Endothelial cell of umbilical vein (primary cell): ENCODE measurements at regions not wholly inside any gene's neighbourhood (a gene's known extent, or its start where the extent isn't known, plus 50 kb on each side); places are given as distances from the start of the nearest gene placed in this dataset.

Source experiments
- BruUV-seq: library from RNA; stranded (reverse); fragments of 400-500 nt; replicated peaks from 2 replicates; lab custom pipeline; 2021; lab: Mats Ljungman, UMichigan
- CTCF ChIA-PET: fragments of 300-600, 350-600 bp; sonication (Branson Sonifier 250); formaldehyde crosslinking; loops from one replicate; lab custom pipeline; 2021; ENCODE audit warnings: antibody characterized with exemption, inconsistent platforms; lab: Charles Lee
- POLR2A ChIA-PET: fragments of 300-600, 350-600 bp; sonication (Branson Sonifier 250); formaldehyde crosslinking; loops from one replicate; lab custom pipeline; 2021; ENCODE audit warnings: antibody characterized with exemption, inconsistent platforms; lab: Charles Lee
- DNase-seq: peaks from one replicate; pipeline ENCODE4 v3.0.0-alpha.2; 2011; ENCODE audit warnings: low read depth, low spot score
- FAIRE-seq: peaks from 2 replicates; lab custom pipeline; 2011; peaks lifted over from hg19 to GRCh38; lab: Jason Lieb, UNC
- H2AFZ ChIP-seq: 2 replicates; pipeline ENCODE4 v1.6.0; 2012; ENCODE audit warnings: low read depth, low read length, control low read depth, inconsistent platforms
- H3K27ac ChIP-seq: 2 replicates; pipeline ENCODE4 v1.5.1; 2011; ENCODE audit warnings: low read depth, mild to moderate bottlenecking, control low read depth, low read length, moderate library complexity; ENCODE audit not compliant: insufficient read depth
- H3K27me3 ChIP-seq, 2 experiments: 2 replicates each; pipeline versions ENCODE4 v1.6.0 to v1.6.1; 2011; ENCODE audit warnings: low read length in 2 of 2, mixed read lengths in 1 of 2; ENCODE audit not compliant: control insufficient read depth in 2 of 2, insufficient read depth in 2 of 2
- H3K36me3 ChIP-seq, 2 experiments: 2 replicates in 1 of 2; 3 replicates in 1 of 2; pipeline ENCODE4 v1.5.1; 2011; ENCODE audit warnings: low read length in 2 of 2, mild to moderate bottlenecking in 1 of 2, moderate library complexity in 1 of 2; ENCODE audit not compliant: control insufficient read depth in 2 of 2, insufficient read depth in 2 of 2; ENCODE audit errors: extremely low read depth in 1 of 2
- H3K4me1 ChIP-seq: 3 replicates; pipeline ENCODE4 v1.5.1; 2011; ENCODE audit warnings: mild to moderate bottlenecking, low read length; ENCODE audit not compliant: control insufficient read depth, insufficient read depth; ENCODE audit errors: extremely low read depth
- H3K4me2 ChIP-seq: 2 replicates; pipeline ENCODE4 v1.6.1; 2011; ENCODE audit warnings: low read length, control low read depth, mixed read lengths; ENCODE audit not compliant: insufficient read depth
- H3K4me3 ChIP-seq, 3 experiments: fragments of 200-600 bp in 1 of 3; sonication (generic), shearing (Covaris generic) in 1 of 3; replicated peaks in 1 of 3; 2 replicates each; pipeline ENCODE4 v1.5.1; 2011 to 2016; ENCODE audit warnings: control low read depth in 3 of 3, low read length in 3 of 3, mild to moderate bottlenecking in 2 of 3, inconsistent platforms in 1 of 3, low read depth in 1 of 3, moderate library complexity in 1 of 3; ENCODE audit not compliant: insufficient read depth in 1 of 3
- H3K79me2 ChIP-seq: 2 replicates; pipeline ENCODE4 v1.6.0; 2012; ENCODE audit warnings: low read length, inconsistent platforms; ENCODE audit not compliant: control insufficient read depth, insufficient read depth
- H3K9ac ChIP-seq: replicated peaks from 2 replicates; pipeline ENCODE3; 2011; ENCODE audit warnings: low read length, control low read depth; ENCODE audit not compliant: insufficient read depth; ENCODE audit errors: extremely low read depth
- H3K9me1 ChIP-seq: replicated peaks from 3 replicates; pipeline ENCODE4 v1.6.0; 2011; ENCODE audit warnings: mild to moderate bottlenecking, low read length; ENCODE audit not compliant: control insufficient read depth, insufficient read depth; ENCODE audit errors: extremely low read depth
- H3K9me3 ChIP-seq: replicated peaks from 2 replicates; pipeline ENCODE4 v1.5.1; 2012; ENCODE audit warnings: low read length, inconsistent platforms; ENCODE audit not compliant: control insufficient read depth, insufficient read depth
- H4K20me1 ChIP-seq: replicated peaks from 2 replicates; pipeline ENCODE3; 2011; ENCODE audit warnings: mild to moderate bottlenecking, low read length; ENCODE audit not compliant: control insufficient read depth, insufficient read depth; ENCODE audit errors: extremely low read depth
- CTCF ChIP-seq, 2 donors: IDR thresholded peaks; 1 replicate in 1 of 2; 2 replicates in 1 of 2; pipeline ENCODE4 v1.5.1; 2011; ENCODE audit warnings: low read length in 2 of 2, mild to moderate bottlenecking in 2 of 2, moderate library complexity in 2 of 2, control low read depth in 1 of 2, inconsistent platforms in 1 of 2, low read depth in 1 of 2; ENCODE audit not compliant: insufficient read depth in 1 of 2; ENCODE audit errors: extremely low read depth in 1 of 2
- EZH2 ChIP-seq: IDR thresholded peaks from 2 replicates; pipeline ENCODE4 v1.6.1; 2012; ENCODE audit warnings: borderline replicate concordance, low read depth, mild to moderate bottlenecking, moderate library complexity, low read length, inconsistent platforms; ENCODE audit not compliant: severe bottlenecking
- FOS ChIP-seq: IDR thresholded peaks from 2 replicates; pipeline ENCODE4 v1.6.1; 2011; ENCODE audit warnings: mild to moderate bottlenecking, low read length, moderate library complexity, borderline replicate concordance; ENCODE audit not compliant: insufficient read depth
- GATA2 ChIP-seq: IDR thresholded peaks from 2 replicates; pipeline ENCODE4 v1.7.0; 2011; ENCODE audit warnings: low read depth, mild to moderate bottlenecking, moderate library complexity, mixed read lengths, low read length; ENCODE audit not compliant: insufficient read length, insufficient read depth
- JUN ChIP-seq: IDR thresholded peaks from 2 replicates; pipeline ENCODE4 v1.6.1; 2011; ENCODE audit warnings: borderline replicate concordance, low read depth; ENCODE audit not compliant: insufficient read length, insufficient read depth
- MYC ChIP-seq: IDR thresholded peaks from one replicate; pipeline ENCODE4 v1.6.1; 2011; ENCODE audit warnings: mild to moderate bottlenecking, low read depth, low read length
- POLR2A ChIP-seq: IDR thresholded peaks from 2 replicates; pipeline ENCODE4 v1.6.1; 2012; ENCODE audit warnings: low read depth, mild to moderate bottlenecking, control low read depth, low read length
- POLR2AphosphoS5 ChIP-seq: IDR thresholded peaks from 2 replicates; pipeline ENCODE4 v1.6.1; 2012; ENCODE audit warnings: low read depth, mild to moderate bottlenecking, control low read depth, low read length, moderate library complexity; ENCODE audit not compliant: insufficient read depth
- dilution Hi-C: fragments of 300-500 bp; cut with MboI; formaldehyde crosslinking; loops from one replicate; pipeline ENCODE4 v1.15.0; 2019; ENCODE audit warnings: low sequenced_read_pairs; ENCODE audit not compliant: extremely low pct_ligation_motif_present
- intact Hi-C: fragments of 100-400 bp; cut with micrococcal nuclease; formaldehyde crosslinking; loops from one replicate; pipeline ENCODE4 v1.10.0; 2022
- TF ChIP-seq, protein P1 (sequence below): IDR thresholded peaks from 2 replicates; pipeline ENCODE4 v1.6.1; 2011; ENCODE audit not compliant: insufficient read depth, insufficient read length

DNA sequence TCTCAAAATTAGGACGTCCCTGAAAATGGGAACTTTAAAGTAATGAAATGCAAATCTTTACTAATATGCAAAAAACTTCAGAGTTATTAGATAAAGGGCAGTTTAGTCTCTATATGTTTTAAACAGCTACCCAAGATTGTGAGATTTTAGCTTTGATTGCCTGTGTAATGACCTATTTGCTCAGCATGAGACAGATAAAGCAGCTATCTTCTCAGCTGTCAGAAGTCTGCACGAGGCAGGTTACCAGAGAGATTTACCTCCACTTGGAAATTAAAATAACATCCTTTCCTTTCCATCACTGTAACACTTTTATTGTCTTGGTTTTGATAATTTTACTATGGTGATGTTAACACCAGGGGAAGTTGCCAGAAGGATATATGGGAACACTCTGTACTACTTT is 436.6 kb upstream of the OPRM1 start:
- no peak for FAIRE-seq
- dilution Hi-C loops, result no loop called here
- no peaks in the 10 kb centered on the region for H3K9me1 ChIP-seq

More for the DNA sequence above, 436.6 kb upstream of the OPRM1 start:
- BruUV-seq, result no TSS peak
- H3K27me3 ChIP-seq, result no peaks in the 10 kb centered on the region
- intact Hi-C loops, result no loop called here
- no peak overlapping the region for H3K27ac ChIP-seq
- no peak overlapping the region for H3K4me2 ChIP-seq
- no peak overlapping the region for H3K4me3 ChIP-seq
- POLR2A ChIA-PET, result no interaction called here
- H3K9ac ChIP-seq, result no peak overlapping the region
- CTCF ChIA-PET, result no interaction called here
- H3K4me1 ChIP-seq, result no peaks in the 10 kb centered on the region
- TF ChIP-seq CTCF (IDR thresholded peaks at IDR 0.05; ENCODE audit: extremely low read depth in 1 of 2, insufficient read depth in 1 of 2, low read depth in 1 of 2, low read length in 2 of 2) (no peak), GATA2 (no peak), EZH2 (no peak), POLR2A (no peak), MYC (no peak), JUN (no peak), FOS (no peak), POLR2AphosphoS5 (no peak)
- TF ChIP-seq, protein P1, sequence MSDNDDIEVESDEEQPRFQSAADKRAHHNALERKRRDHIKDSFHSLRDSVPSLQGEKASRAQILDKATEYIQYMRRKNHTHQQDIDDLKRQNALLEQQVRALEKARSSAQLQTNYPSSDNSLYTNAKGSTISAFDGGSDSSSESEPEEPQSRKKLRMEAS, result no peak
- H3K9me3 ChIP-seq, result no peaks in the 10 kb centered on the region
- no peaks in the 10 kb centered on the region for H3K79me2 ChIP-seq
- H3K36me3 ChIP-seq, result no peaks in the 10 kb centered on the region
- H4K20me1 ChIP-seq, result no peaks in the 10 kb centered on the region
- H2AFZ ChIP-seq, result no peak overlapping the region
- DNase-seq, result no peak
